ENCODE measurements at regions not wholly inside any gene's neighbourhood (a gene's known extent, or its start where the extent isn't known, plus 50 kb on each side); places are given as distances from the start of the nearest gene placed in this dataset.
"Not testable (repeated sequence)": the region's sequence is repeated elsewhere in the genome, so short reads cannot be mapped to it uniquely, and the experiment has no call there.

DNA sequence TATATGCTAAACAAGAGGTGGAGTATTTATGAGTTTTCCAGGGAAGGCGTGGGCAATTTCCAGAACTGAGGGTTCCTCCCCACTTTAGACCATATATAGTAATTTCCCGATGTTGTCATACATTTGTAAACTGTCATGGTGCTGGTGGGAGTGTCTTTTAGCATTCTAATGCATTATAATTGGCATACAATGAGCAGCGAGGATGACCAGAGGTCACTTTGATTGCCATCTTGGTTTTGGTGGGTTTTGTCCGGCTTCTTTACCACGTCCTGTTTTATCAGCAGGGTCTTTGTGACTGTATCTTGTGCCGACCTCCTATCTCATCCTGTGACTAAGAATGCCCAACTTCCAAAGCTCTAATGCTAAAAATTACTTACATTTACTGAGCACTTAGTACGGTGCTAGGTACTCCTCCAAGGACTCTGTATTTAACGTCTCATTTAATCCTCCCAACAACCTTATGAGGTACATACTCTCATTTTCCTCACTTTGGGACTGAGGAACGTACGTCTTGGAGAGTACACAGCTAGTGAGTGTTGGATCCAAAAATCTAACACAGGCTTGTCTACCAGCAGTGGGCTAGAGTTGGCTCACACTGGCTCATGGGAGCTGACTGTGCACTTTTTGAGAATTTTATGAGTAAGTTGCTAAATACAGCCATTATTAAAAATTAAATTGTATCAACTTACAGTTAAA, 144.8 kb upstream of the NEBL start:
- FAIRE-seq (no peak), DNase-seq (ENCODE audit: insufficient read length, low spot score) (no peak)

DNA sequence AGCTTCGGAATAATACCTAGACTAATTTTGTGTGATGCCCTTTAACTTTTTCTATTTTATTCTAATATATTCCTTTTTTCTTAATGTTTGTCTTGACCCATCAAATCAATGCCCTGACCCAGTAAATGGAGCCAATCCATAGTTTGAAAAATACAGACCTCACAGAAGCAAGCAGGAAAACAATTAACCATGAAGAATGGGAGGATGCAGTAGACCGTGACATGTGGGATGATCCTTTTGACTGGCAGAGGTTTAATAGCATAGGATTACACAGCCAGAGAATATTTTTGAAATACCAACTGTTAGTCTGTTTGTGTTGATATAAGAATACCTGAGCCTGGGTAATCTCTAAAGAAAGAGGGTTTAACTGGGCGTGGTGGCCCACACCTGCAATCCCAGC, 142.6 kb upstream of the NEBL start:
- FAIRE-seq: no peak

DNA sequence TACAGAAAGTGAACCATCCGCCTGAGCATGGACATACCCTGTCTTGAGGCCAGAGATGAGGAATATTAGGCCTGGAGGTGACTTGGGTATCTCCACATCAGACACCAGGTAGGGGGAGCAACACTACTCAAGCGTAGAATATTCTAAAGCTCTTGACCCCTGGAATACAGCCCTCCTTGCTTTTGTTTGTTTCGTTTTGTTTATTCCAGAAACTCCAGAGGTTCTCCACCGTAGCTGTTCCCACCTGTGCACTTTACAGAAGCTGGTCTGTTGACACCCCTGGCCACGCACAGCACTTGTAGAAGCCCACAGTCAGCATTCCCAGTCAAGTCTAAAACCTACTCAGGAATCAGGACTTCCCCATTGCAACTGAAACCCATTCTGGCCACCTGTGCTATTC, 139.6 kb upstream of the NEBL start:
- DNase-seq (ENCODE audit: insufficient read length, low spot score): no peak
- FAIRE-seq: no peak

More for the DNA sequence above, 142.6 kb upstream of the NEBL start:
- DNase-seq (ENCODE audit: insufficient read length, low spot score): no peak

DNA sequence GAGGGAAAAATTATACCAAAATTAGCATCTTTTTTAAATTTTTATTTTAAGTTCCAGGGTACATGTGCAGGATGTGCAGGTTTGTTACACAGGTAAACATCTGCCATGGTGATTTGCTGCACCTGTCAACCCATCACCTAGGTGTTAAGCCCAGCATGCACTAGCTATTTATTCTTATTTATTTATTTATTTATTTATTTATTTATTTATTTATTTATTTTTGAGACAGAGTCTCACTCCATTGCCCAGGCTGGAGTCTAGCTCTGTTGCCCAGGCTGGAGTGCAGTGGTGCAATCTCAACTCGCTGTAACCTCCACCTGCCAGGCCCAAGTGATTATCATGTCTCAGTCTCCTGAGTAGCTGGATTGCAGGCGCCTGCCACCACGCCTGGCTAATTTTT, 137.7 kb upstream of the NEBL start:
- DNase-seq (ENCODE audit: insufficient read length, low spot score); FAIRE-seq: not testable (repeated sequence)

DNA sequence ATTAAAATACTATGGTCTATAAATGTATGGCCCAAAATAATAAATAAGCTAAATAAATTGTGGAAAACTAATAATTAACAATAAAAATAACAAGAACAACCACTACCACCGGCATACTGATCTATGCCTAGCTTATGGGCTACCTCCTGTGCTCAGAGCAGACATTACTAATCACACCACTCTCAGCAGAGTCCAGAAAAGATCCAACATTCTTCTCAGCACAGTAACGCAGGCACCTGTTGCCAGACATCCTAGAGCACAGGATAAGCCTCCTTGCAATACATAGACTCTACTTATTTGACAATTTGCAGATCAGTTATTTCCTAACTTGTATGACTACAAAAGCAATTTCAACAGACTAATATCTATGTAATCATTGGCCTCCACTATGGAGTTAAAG, 137.1 kb upstream of the NEBL start:
- FAIRE-seq: no peak
- no peak for DNase-seq (ENCODE audit: insufficient read length, low spot score)

DNA sequence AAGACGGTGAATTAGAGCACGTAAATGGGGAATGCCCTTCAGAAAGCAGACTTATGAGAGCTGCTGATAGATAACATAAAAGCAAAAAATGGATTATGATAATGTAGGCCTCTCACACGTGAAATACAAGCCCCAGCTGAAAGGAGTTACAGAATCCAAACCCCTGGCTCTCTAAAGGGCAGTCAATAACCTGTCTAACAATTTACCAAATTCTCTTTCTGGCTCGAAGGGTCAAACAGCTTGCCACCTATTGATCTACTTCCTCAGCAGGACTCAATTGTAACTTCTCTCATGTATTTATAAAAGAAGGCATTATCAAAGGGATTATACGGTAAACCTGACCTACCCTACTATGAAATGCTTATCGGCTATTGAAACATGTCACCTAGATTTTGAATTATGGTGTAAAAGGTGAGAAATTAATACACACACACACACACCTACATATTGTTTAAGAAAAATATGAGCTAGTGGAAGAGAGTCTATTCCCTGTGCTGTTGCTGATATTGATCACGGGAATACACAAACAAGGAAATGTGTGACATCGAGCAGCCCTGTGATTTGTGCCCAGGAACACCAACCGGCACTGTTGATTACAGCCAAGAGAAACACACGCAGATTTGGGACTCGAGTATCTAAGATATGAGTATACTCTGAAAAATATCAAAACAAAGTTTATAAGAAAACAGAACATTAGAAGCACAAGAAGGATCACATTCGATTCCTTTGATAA, 135.6 kb upstream of the NEBL start:
- FAIRE-seq (no peak), DNase-seq (ENCODE audit: insufficient read length, low spot score) (no peak)

DNA sequence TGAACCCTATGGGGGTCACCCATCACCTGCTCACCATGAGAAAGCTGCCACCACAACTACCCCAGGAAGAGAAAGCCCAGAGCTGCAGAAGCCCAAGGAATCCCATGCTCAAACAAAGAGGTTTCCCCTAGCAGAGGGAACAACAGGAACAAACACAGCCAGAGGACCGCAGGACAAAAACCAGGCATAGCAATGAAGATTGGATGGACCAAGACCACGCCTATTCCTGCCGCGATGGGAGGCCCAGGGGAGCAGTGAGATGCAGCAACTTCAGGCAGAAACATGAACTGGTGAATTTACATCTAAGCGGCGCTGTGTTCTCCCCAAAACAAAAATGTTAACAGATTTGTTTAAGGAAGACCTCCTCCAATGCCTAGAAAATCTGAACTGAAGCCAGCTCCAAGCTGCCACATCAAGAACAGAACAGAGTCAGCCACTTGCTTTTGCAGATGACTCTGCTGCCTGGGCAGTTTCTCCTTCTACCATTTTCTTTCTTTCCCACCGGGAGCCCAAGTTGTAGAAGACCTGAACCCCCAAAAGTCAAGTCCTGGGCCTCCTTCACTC, 134.2 kb upstream of the NEBL start:
- FAIRE-seq (no peak), DNase-seq (ENCODE audit: insufficient read length, low spot score) (no peak)

DNA sequence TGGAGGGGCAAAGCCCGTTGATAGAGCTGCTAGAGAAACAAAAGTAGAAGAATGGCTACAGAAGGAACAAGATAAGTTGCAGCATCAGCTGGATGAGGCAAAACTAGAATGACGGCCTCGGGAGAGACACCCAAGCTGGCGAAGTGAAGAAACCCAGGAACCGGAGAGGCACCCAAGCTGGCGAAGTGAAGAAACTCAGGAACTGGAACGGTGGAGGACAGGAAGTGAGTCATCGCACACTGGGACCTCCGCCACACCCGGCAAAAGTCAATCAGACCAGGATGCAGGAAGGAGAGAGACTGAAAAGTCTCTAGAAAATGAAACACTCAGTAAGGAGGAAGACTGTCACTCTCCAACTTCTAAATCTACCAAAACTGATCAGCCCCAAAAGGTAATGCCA, 133.0 kb upstream of the NEBL start:
- FAIRE-seq (no peak), DNase-seq (ENCODE audit: insufficient read length, low spot score) (no peak)

DNA sequence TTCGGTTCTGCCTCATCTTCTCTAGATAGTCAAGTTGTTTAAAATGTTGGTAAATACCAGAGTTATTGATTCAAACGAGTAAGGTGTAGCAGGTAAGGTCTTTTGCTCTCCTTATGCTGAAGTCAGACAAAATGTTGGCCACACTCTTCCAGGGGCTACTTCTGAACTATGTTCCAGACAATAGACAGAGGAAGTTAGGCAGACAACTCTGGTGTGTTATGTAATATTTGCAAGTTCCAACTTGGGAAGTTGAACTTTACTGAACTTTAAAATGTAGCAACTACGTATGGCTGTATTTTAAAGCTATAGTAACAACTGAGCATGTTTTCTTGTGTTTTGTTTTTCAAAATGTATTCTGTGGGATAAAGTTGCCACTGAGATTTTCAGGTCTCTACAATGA, 125.7 kb upstream of the NEBL start:
- FAIRE-seq: no peak
- no peak for DNase-seq (ENCODE audit: insufficient read length, low spot score)

DNA sequence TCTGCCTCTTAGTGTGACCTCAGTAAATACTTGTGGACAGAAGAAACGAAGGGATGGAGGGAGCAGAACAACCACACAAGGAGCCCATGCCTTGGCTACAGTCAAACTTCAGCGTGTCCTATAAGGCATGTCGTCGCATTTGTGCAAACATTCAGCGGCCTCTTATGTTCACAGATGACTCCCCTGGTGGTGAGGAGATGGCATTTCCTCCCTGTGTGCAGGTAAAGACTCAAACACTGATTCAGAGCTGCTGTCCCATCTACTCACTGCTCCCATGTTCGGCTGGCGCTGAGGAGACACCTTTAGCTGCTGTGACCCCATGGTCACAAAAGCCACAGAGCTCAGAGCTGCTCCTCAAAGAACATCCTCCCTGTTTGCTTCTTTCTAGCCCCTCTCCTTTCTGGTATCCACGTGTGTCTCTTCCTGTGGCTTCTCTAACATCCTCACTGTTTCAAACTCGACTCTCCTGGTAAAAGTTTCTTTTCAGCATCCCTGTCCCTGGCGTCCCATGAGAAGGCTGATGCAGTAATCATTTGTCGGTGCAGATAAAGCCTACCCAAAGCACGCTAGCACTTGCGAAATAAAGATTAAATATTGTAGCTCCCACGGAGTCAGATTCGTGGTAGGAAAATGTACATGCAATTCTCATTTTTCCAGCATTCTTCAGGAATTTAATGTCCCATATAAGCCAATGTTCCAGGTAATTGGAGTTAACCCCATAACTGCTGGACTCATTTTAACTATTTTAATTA, 124.9 kb upstream of the NEBL start:
- DNase-seq (ENCODE audit: insufficient read length, low spot score) (no peak), FAIRE-seq (no peak)

DNA sequence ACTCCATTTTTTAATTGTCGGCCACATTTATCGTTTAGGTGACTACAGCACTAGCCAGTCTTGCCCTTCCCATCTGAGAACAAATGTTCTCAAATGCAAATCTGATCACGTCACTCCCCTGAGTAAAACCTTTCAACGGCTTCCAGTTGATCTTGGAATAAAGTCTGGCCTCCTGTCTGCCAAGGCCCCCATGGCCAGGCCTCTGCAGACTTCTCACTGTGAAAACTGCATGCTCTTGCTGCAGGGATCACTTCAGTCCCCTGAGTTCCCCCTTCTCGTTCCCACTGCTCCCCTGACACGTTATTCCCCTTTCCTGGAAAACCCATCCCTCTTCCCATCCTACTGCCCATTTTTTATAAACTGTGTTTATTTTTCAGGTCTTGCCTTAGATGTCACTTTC, 124.1 kb upstream of the NEBL start:
- FAIRE-seq: no peak
- DNase-seq (ENCODE audit: insufficient read length, low spot score): no peak

DNA sequence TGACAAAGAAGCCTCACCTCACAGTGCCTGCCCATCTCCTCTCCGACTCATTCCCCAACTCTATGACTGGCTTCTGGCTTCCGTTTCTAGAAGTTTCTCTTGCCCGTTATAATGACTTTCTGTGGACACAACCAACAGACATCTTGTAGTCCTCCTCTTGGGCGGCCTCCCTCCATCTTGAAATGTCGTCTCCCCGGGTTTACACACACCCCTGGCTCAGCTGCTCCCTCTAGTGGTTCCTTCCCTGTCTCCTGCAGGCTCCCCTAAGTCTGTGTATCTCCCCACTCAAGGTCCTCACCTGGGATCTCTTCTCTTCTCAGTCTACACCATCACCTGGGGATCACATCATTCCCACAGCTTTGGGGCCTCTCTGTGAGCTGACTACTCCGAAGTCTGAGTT, 123.4 kb upstream of the NEBL start:
- DNase-seq (ENCODE audit: insufficient read length, low spot score): peak; percentile 51
- peak; percentile 72 for FAIRE-seq

DNA sequence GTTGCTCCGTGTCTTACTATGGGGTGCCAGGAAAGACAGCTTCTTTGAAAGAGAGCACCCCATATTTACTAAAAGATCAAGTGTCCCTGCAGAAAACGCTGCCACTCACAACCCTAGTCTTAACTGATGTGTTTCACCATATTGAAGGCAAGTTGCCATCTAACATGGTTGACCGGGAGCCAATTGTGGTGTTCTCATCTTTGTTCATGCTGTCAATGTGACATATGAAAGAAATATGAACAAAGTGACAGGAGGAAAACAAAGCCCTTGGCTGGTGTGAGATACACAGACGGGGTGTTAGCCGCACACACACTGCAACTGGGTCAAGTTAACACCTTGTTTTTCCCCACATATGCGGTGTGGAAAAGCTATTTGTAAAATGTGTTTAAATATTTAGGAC, 122.3 kb upstream of the NEBL start:
- FAIRE-seq (no peak), DNase-seq (ENCODE audit: insufficient read length, low spot score) (no peak)

DNA sequence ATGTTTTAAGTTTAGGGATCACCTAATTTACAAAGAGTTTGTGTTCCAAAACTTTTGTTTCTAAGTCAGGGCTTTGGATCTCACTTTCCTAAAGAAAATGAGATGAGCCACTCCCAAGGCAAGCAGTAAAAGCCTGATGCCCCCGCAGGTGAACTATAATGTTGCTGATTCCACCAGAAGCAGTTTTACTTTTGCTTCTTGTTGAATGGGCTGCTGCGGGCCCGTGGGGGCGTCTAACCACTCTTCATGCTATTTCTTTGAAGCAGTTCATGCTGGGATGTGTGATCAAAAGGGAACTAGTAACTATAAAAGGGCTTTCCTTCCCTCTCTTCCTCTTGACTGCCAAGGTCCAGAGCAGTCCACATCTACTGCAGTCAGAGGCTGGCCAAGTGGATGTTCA, 118.7 kb upstream of the NEBL start:
- DNase-seq (ENCODE audit: insufficient read length, low spot score) (no peak), FAIRE-seq (no peak)

DNA sequence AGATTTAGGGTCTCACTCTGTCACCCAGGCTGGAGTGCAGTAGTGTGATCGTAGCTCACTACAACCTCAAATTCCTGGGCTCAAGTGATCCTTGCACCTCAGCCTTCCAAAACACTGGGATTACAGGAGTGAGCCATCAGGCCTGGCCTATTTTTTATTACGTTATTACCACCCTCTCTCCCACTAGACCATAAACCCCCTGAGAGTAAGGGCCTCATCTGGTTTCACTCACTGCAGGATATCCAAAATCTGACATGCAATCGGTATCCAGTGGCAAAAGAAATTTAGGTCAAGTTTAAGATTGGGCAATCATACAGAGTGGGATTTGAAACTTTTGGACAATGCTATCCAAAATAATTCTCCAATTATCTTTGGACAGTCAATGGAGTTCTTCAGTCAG, 117.0 kb upstream of the NEBL start:
- DNase-seq (ENCODE audit: insufficient read length, low spot score) (no peak), FAIRE-seq (no peak)

DNA sequence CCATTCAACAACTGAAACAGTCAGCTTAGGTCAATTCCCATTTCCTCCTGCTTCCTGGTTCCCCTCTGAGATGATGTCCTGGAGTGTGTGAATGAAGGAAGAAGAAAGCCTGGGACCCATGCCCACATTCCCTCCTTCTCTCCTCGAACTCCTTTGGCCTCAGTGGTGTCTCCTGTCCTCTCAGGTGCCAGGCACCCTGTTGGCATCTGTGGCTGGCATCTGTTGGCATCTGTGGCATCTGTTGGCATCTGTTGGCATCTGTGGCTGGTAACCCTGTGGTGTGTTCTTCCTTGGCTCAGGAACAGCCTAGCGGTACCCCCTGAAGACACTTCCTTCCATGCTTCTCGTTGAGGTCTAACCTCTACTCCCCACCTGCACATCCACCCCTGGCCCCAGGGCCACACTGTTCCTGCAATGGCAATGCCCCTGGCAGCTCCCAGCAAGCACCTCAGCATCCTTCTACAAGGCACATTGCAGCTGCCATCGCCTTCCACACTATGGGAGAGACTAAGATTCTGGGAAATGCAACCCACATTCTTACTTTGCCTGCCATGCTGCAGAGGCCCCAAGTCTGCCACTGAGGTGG, 114.4 kb upstream of the NEBL start:
- FAIRE-seq (no peak), DNase-seq (ENCODE audit: insufficient read length, low spot score) (no peak)

DNA sequence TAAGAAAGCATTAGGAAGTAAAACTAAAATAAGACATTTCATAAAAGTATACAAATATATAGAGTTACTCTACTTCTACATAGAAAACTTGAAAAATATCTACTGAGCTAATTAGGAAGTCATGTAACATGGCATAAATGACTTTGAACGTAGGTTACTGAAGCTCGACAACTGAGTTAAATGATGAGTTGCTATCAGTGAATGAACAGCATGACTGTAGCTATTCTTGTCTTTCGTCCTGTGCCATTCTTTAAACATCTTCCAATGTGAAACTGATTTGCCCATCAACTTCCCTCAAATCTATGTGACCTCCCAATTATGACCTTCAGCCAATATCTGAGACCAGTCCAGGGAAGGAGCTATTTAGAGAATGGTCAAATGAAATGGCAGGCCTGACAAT, 113.5 kb upstream of the NEBL start:
- no peak for FAIRE-seq

DNA sequence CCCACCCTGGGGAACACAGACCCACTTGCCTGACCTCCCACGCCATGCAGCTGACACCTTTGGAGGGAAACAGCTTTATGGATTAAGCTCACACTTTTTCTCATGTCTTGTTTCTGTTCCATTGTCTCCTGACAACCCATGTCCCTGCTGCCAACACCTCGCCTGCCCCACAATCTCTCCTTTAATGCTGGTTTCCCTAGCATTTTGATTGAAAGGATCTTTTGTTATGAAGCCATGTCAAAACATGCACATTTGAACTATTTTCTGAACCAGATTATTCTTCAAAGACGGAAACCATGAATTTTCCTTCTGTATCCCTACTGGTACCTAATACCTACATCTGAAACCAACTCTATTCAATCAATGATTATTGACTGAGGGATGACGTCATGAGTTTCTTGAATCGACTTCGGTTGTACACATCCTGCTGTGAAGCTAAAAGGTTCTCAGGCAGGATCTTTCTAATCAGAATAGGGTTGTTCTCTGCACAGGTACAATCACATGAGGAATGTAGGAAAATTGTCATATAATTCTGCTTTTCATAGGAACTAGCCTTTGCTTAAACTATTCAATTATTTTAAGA, 106.2 kb upstream of the NEBL start:
- no peak for FAIRE-seq
- no peak for DNase-seq (ENCODE audit: insufficient read length, low spot score)

More for the DNA sequence above, 113.5 kb upstream of the NEBL start:
- DNase-seq (ENCODE audit: insufficient read length, low spot score): no peak

DNA sequence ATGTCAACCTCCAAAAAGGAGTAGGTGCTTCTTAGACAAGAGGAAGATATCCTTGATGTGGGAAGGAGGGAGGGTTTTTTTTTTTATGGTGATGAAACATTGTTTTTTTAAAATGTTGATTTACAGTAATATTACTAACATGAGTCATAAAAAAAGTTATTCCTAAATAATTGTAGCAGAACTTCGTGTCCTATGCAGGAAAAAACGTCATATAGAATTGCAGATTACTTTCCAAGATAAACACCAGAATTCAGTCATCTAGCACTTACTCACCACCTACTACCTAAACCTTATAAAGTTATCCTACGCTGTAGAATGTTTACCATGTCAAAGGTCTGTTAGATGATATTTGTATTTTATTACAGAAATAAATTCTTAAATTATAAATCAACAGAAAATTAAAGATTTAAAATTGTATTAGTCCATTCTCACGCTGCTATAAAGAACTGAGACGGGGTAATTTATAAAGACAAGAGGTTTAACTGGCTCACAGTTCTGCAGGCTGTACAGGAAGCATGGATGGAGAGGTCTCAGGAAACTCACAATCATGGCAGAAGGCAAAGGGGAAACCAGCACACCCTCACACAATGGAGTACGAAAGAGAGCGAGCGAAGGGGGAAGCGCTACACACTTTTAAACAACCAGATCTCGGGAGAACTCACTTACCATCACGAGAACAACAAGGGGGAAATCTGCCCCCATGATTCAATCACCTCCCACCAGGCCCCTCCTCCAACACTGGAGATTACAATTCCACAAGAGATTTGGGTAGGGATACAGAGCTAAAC, 105.2 kb upstream of the NEBL start:
- DNase-seq (ENCODE audit: insufficient read length, low spot score) (no peak), FAIRE-seq (no peak)

DNA sequence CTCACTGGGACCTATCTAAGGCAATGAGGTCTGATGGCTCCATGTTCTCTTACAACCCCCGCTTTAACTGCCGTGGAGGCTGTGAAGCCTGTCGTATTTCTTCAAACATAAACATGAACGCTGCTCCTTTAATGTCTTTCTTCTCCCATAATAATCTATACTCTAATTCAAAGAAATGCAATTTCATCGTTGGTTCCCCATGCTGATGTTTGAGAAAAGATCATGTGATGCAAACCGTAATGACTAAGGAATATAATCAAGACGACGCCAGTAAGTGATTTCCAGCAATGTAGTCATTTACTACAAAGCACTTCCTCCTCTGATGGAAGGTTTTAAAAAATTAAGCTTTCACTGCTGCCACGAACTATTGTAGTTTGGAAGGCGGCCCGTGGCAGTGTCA, 102.6 kb upstream of the NEBL start:
- no peak for DNase-seq (ENCODE audit: insufficient read length, low spot score)
- no peak for FAIRE-seq

All from GM19239 (cell line).